ENCODE measurements at regions not wholly inside any gene's neighbourhood (a gene's known extent, or its start where the extent isn't known, plus 50 kb on each side); places are given as distances from the start of the nearest gene placed in this dataset.

DNA sequence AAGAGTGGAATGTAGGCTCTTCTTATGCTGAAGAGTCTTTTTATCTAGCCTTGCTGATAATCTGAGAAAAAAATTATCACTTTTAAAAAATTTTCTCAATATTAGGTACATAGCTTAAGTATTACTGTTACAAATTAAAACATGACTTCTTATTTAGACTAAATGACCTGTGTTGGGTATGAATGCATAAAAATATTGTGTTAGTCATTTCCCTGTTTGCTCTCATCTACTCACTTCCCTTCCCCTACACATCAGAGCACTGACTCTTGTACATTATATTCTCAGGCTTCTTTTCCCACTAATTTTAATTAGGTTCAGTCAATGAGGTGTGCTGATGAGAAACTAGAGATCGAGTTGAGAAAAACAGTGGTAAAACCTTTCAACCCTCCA lies 881.0 kb downstream of the PCDH18 start:
- CTCF ChIA-PET: no interaction called here
- H3K27ac ChIP-seq (ENCODE audit: extremely low read depth, low read depth, low read length): no peak overlapping the region
- no peak overlapping the region for H3K4me3 ChIP-seq (ENCODE audit: low read depth, low read length)
- no peaks in the 10 kb centered on the region for H3K9me3 ChIP-seq (ENCODE audit: control insufficient read depth, insufficient read depth, low read depth, low read length)
- POLR2A ChIA-PET: no interaction called here
- H3K36me3 ChIP-seq (ENCODE audit: control insufficient read depth in 2 of 2, insufficient read depth in 1 of 2, low read length in 2 of 2): no peaks in the 10 kb centered on the region
- TF ChIP-seq ZBTB48 (tag by site-specific recombination; IDR thresholded peaks at IDR 0.05) (no peak), KLF16 (tag by site-specific recombination; IDR thresholded peaks at IDR 0.05) (no peak), ZNF473 (tag by site-specific recombination; IDR thresholded peaks at IDR 0.05) (no peak), ZNF302 (tag by site-specific recombination; IDR thresholded peaks at IDR 0.05; ENCODE audit: low read depth) (no peak), GLI4 (tag by site-specific recombination; IDR thresholded peaks at IDR 0.05) (no peak)
- no peaks in the 10 kb centered on the region for H3K4me1 ChIP-seq (ENCODE audit: control insufficient read depth, insufficient read depth, low read length)

DNA sequence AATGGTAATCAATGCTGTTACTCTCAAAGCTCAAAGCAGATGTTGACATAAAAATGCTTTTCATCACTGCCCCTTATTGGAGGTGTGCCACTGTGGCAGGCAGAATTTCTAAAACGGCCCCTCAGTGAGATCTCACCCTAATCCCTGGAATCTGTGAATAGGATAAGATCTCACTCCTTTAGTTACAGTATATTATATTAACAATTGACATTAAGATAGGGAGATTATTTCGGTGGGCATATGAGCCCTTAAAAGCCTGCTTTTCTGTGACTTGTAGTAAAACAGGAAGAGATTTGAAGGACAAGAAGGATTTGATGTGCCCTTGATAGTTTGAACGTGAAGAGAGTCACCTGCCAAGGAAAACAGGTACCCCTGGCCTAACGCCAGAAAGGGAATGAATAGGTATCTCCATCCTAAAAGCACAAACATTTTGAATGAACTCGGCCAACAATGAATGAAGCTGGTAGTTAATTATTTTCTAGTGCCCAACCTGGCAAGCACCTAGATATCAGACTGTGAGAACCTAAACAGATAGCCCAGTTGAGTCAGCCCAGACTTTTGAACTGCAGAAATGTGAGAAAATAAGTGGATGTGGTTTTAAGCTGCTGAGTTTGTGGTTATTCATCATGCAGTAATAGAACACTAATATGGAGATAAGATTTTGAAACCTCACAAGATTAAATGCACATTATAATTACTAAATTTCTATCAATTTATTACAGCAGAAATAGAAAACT lies 881.6 kb downstream of the PCDH18 start:
- H3K4me3 ChIP-seq (ENCODE audit: low read depth, low read length): no peak overlapping the region
- CTCF ChIA-PET: interaction anchor here (0.9 kb wide), 1 partner anchor 11 kb away, joined by 3 read pairs; no protein-coding TSS in a partner anchor
- POLR2A ChIA-PET: no interaction called here
- H3K36me3 ChIP-seq (ENCODE audit: control insufficient read depth in 2 of 2, insufficient read depth in 1 of 2, low read length in 2 of 2): no peaks in the 10 kb centered on the region
- no peak overlapping the region for H3K27ac ChIP-seq (ENCODE audit: extremely low read depth, low read depth, low read length)
- TF ChIP-seq SETDB1 (IDR thresholded peaks at IDR 0.05; ENCODE audit: insufficient read length, low read length) (no peak), ZFP69B (tag by site-specific recombination; IDR thresholded peaks at IDR 0.05) (no peak), ZNF114 (tag by site-specific recombination; IDR thresholded peaks at IDR 0.05) (no peak), ZNF24 (tag by site-specific recombination; IDR thresholded peaks at IDR 0.05) (no peak), SCRT2 (tag by site-specific recombination; IDR thresholded peaks at IDR 0.05) (no peak), ZNF274 (IDR thresholded peaks at IDR 0.05; ENCODE audit: low read length) (no peak), ZNF274 (tag by site-specific recombination; IDR thresholded peaks at IDR 0.05; ENCODE audit: borderline replicate concordance) (no peak), ZNF529 (tag by site-specific recombination; IDR thresholded peaks at IDR 0.05; ENCODE audit: insufficient replicate concordance) (no peak)
- TF ChIP-seq, protein P1, sequence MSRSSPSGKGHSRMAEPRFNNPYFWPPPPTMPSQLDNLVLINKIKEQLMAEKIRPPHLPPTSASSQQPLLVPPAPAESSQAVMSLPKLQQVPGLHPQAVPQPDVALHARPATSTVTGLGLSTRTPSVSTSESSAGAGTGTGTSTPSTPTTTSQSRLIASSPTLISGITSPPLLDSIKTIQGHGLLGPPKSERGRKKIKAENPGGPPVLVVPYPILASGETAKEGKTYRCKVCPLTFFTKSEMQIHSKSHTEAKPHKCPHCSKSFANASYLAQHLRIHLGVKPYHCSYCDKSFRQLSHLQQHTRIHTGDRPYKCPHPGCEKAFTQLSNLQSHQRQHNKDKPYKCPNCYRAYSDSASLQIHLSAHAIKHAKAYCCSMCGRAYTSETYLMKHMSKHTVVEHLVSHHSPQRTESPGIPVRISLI (tag by site-specific recombination; IDR thresholded peaks at IDR 0.05): no peak
- TF ChIP-seq, protein P2, sequence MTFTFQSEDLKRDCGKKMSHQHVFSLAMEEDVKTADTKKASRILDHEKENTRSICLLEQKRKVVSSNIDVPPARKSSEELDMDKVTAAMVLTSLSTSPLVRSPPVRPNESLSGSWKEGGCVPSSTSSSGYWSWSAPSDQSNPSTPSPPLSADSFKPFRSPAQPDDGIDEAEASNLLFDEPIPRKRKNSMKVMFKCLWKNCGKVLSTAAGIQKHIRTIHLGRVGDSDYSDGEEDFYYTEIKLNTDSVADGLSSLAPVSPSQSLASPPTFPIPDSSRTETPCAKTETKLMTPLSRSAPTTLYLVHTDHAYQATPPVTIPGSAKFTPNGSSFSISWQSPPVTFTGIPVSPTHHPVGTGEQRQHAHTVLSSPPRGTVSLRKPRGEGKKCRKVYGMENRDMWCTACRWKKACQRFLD (tag by site-specific recombination; IDR thresholded peaks at IDR 0.05): no peak
- no peaks in the 10 kb centered on the region for H3K4me1 ChIP-seq (ENCODE audit: control insufficient read depth, insufficient read depth, low read length)
- H3K9me3 ChIP-seq (ENCODE audit: control insufficient read depth, insufficient read depth, low read depth, low read length): no peaks in the 10 kb centered on the region

DNA sequence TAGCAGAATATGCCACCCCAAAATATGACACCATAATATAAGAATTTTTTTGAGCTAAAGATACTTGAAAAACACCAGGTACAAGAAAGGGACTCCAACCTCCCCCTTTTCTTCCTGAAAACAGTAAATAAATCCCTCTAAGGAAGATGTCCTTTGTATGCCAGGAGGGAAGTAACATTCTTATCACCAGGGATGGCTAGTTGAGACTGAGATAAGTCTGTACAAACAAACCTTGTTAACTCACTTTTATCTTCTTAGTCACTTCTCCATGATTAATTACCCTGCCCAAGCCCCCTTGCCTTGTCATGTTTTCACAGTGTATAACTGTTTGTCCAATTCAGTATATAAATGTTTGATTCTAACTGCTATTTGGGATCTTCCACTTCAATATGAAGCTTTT lies 888.0 kb downstream of the PCDH18 start:
- Histone ChIP-seq H3K27ac (ENCODE audit: extremely low read depth, low read depth, low read length) (no peak overlapping the region), H3K4me1 (ENCODE audit: control insufficient read depth, insufficient read depth, low read length) (no peaks in the 10 kb centered on the region), H3K4me3 (ENCODE audit: low read depth, low read length) (no peak overlapping the region), H3K36me3 (ENCODE audit: control insufficient read depth in 2 of 2, insufficient read depth in 1 of 2, low read length in 2 of 2) (no peaks in the 10 kb centered on the region), H3K9me3 (ENCODE audit: control insufficient read depth, insufficient read depth, low read depth, low read length) (no peaks in the 10 kb centered on the region)
- peak; percentile 38; the same call in 1 of the 2 replicates for TF ChIP-seq TCF7L2 (IDR thresholded peaks at IDR 0.05; ENCODE audit: borderline replicate concordance, low read depth, low read length)
- TF ChIP-seq, protein P3, sequence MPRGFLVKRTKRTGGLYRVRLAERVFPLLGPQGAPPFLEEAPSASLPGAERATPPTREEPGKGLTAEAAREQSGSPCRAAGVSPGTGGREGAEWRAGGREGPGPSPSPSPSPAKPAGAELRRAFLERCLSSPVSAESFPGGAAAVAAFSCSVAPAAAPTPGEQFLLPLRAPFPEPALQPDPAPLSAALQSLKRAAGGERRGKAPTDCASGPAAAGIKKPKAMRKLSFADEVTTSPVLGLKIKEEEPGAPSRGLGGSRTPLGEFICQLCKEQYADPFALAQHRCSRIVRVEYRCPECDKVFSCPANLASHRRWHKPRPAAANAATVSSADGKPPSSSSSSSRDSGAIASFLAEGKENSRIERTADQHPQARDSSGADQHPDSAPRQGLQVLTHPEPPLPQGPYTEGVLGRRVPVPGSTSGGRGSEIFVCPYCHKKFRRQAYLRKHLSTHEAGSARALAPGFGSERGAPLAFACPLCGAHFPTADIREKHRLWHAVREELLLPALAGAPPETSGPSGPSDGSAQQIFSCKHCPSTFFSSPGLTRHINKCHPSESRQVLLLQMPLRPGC (tag by site-specific recombination; IDR thresholded peaks at IDR 0.05): no peak
- TF ChIP-seq, protein P4, sequence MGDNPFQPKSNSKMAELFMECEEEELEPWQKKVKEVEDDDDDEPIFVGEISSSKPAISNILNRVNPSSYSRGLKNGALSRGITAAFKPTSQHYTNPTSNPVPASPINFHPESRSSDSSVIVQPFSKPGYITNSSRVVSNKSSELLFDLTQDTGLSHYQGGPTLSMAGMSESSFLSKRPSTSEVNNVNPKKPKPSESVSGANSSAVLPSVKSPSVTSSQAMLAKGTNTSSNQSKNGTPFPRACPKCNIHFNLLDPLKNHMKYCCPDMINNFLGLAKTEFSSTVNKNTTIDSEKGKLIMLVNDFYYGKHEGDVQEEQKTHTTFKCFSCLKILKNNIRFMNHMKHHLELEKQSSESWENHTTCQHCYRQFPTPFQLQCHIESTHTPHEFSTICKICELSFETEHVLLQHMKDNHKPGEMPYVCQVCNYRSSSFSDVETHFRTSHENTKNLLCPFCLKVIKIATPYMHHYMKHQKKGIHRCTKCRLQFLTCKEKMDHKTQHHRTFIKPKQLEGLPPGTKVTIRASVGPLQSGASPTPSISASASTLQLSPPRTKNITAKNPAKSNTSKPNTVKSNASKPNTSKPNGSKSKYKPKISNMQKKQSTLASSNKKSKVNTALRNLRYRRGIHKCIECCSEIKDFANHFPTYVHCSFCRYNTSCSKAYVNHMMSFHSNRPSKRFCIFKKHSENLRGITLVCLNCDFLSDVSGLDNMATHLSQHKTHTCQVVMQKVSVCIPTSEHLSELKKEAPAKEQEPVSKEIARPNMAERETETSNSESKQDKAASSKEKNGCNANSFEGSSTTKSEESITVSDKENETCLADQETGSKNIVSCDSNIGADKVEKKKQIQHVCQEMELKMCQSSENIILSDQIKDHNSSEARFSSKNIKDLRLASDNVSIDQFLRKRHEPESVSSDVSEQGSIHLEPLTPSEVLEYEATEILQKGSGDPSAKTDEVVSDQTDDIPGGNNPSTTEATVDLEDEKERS (tag by site-specific recombination; IDR thresholded peaks at IDR 0.05): no peak
- ChIA-PET POLR2A (no interaction called here), CTCF (interaction anchor here (0.6 kb wide), 1 partner anchor 596 kb away, joined by 4 read pairs; no protein-coding TSS in a partner anchor)
